ENCODE measurements at regions not wholly inside any gene's neighbourhood (a gene's known extent, or its start where the extent isn't known, plus 50 kb on each side); places are given as distances from the start of the nearest gene placed in this dataset.

DNA sequence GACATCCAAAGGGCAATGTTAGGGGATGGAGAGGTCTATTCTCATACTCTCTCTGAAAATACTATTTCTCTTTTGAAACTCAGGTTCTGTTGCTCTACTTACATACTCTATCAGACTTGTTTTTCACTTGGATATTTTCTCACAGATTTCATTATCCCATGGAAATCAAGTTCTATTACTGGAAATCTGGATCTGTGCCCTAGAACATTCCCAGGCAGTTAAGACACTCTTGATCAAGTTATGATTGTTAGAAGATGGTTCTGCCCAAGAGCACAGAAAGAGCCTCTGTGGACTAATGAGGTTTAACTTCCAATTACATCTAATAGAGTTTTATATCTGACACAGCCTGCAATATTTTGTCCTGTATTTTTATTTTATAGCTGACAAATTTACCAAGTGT is 591.0 kb upstream of the ATP2B1 start:
- no peaks in the 10 kb centered on the region for H3K79me1 ChIP-seq (ENCODE audit: insufficient read depth, low read depth, low read length, poor library complexity, severe bottlenecking)
- no peak overlapping the region for H2BK20ac ChIP-seq (ENCODE audit: low read depth, low read length, poor library complexity, severe bottlenecking)
- H2BK12ac ChIP-seq (ENCODE audit: insufficient read length, low read depth, low read length): no peak overlapping the region
- H3K23me2 ChIP-seq (ENCODE audit: insufficient read length, low read depth, low read length, poor library complexity, severe bottlenecking): no peaks in the 10 kb centered on the region
- no peaks in the 10 kb centered on the region for H3K79me2 ChIP-seq (ENCODE audit: insufficient read depth, low read length)
- Mint-ChIP-seq H3K27me3 (ENCODE audit: low read depth) (no peaks in the 10 kb centered on the region), H3K27ac (no peak overlapping the region), H3K36me3 (ENCODE audit: insufficient read depth in 1 of 3, low read depth in 3 of 3) (no peaks in the 10 kb centered on the region; a peak in 1 of 7 replicates), H3K4me1 (no peaks in the 10 kb centered on the region), H3K4me3 (no peak overlapping the region), H3K9me3 (no peaks in the 10 kb centered on the region)
- no peak overlapping the region for H3K9ac ChIP-seq (ENCODE audit: extremely low read depth, insufficient read length, low read length)
- H4K20me1 ChIP-seq (ENCODE audit: control insufficient read depth, insufficient read depth, insufficient read length): no peaks in the 10 kb centered on the region
- no peak overlapping the region for H3K4ac ChIP-seq (ENCODE audit: low read depth, low read length)
- no peak overlapping the region for H2BK5ac ChIP-seq (ENCODE audit: insufficient read length, low read length)
- H3K27me3 ChIP-seq (ENCODE audit: insufficient read depth, low read length): no peaks in the 10 kb centered on the region
- no peak overlapping the region for H2BK120ac ChIP-seq (ENCODE audit: low read depth, low read length, poor library complexity, severe bottlenecking)
- H3K23ac ChIP-seq (ENCODE audit: insufficient read length, low read depth, low read length): no peak overlapping the region
- H4K8ac ChIP-seq (replicated peaks; ENCODE audit: insufficient read length, low read depth, low read length): no peak overlapping the region
- no peak overlapping the region for H3K27ac ChIP-seq (ENCODE audit: insufficient read length, low read depth, low read length)
- H3K9me3 ChIP-seq (ENCODE audit: control insufficient read depth, low read depth, low read length): no peaks in the 10 kb centered on the region
- no peak overlapping the region for H4K5ac ChIP-seq (ENCODE audit: insufficient read length, low read depth, low read length)
- no peak overlapping the region for H3K4me2 ChIP-seq (ENCODE audit: insufficient read depth, insufficient read length, low read length)
- no peak overlapping the region for H2BK15ac ChIP-seq (ENCODE audit: low read depth, low read length)
- DNase-seq: no peak
- H3K14ac ChIP-seq (ENCODE audit: insufficient read depth, low read length): no peak overlapping the region
- no peak overlapping the region for H3K56ac ChIP-seq (ENCODE audit: insufficient read length, low read depth, low read length)
- no peak overlapping the region for H4K91ac ChIP-seq (ENCODE audit: insufficient read length, low read depth, low read length)
- no peak overlapping the region for H2AK5ac ChIP-seq (ENCODE audit: insufficient read length, low read length)
- H2AFZ ChIP-seq (ENCODE audit: low read length): no peak overlapping the region
- TF ChIP-seq, protein P1, sequence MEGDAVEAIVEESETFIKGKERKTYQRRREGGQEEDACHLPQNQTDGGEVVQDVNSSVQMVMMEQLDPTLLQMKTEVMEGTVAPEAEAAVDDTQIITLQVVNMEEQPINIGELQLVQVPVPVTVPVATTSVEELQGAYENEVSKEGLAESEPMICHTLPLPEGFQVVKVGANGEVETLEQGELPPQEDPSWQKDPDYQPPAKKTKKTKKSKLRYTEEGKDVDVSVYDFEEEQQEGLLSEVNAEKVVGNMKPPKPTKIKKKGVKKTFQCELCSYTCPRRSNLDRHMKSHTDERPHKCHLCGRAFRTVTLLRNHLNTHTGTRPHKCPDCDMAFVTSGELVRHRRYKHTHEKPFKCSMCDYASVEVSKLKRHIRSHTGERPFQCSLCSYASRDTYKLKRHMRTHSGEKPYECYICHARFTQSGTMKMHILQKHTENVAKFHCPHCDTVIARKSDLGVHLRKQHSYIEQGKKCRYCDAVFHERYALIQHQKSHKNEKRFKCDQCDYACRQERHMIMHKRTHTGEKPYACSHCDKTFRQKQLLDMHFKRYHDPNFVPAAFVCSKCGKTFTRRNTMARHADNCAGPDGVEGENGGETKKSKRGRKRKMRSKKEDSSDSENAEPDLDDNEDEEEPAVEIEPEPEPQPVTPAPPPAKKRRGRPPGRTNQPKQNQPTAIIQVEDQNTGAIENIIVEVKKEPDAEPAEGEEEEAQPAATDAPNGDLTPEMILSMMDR (conservative IDR thresholded peaks at IDR 0.05): no peak
- no peak overlapping the region for H3T11ph ChIP-seq (ENCODE audit: low read length)
- H3K4me1 ChIP-seq (ENCODE audit: insufficient read depth, low read length): no peaks in the 10 kb centered on the region
- no peak overlapping the region for H3K18ac ChIP-seq (ENCODE audit: insufficient read length, low read depth, low read length)

All from H9 (cell line).